Keratinocyte (primary cell): ENCODE measurements at regions not wholly inside any gene's neighbourhood (a gene's known extent, or its start where the extent isn't known, plus 50 kb on each side); places are given as distances from the start of the nearest gene placed in this dataset.

ENCODE experiments used
- DNase-seq: peaks from one replicate; pipeline ENCODE4 v3.0.0-alpha.2; 2011; ENCODE audit warnings: low read depth, missing footprints, low spot score
- FAIRE-seq: peaks from 2 replicates; lab custom pipeline; 2011; peaks lifted over from hg19 to GRCh38; lab: Jason Lieb, UNC
- H2AFZ ChIP-seq: 2 replicates; pipeline ENCODE4 v1.6.0; 2012; ENCODE audit warnings: low read length, control low read depth, inconsistent platforms; ENCODE audit not compliant: control insufficient read depth
- H3K27ac ChIP-seq: 2 replicates; pipeline ENCODE4 v1.5.1; 2011; ENCODE audit warnings: low read length; ENCODE audit not compliant: control insufficient read depth, insufficient read depth
- H3K27me3 ChIP-seq: 3 replicates; pipeline ENCODE4 v1.6.0; 2011; ENCODE audit warnings: low read length; ENCODE audit not compliant: control insufficient read depth, insufficient read depth; ENCODE audit errors: extremely low read depth
- H3K36me3 ChIP-seq, 2 experiments: 2 replicates in 1 of 2; 3 replicates in 1 of 2; pipeline ENCODE4 v1.5.1; 2011; ENCODE audit warnings: low read length in 2 of 2, mild to moderate bottlenecking in 1 of 2; ENCODE audit not compliant: control insufficient read depth in 2 of 2, insufficient read depth in 2 of 2; ENCODE audit errors: extremely low read depth in 1 of 2
- H3K4me1 ChIP-seq: 3 replicates; pipeline ENCODE4 v1.5.1; 2011; ENCODE audit warnings: low read length; ENCODE audit not compliant: control insufficient read depth, insufficient read depth; ENCODE audit errors: extremely low read depth
- H3K4me2 ChIP-seq: 3 replicates; pipeline ENCODE4 v1.6.0; 2011; ENCODE audit warnings: low read depth, low read length; ENCODE audit not compliant: control insufficient read depth, insufficient read depth; ENCODE audit errors: extremely low read depth
- H3K4me3 ChIP-seq, 3 experiments: fragments of 200-600 bp in 1 of 3; sonication (generic) in 1 of 3; 2 replicates in 2 of 3; 3 replicates in 1 of 3; pipeline ENCODE4 v1.5.1; 2011 to 2016; ENCODE audit warnings: low read length in 3 of 3, mild to moderate bottlenecking in 3 of 3, control low read depth in 2 of 3, inconsistent platforms in 1 of 3, low read depth in 1 of 3, mixed read lengths in 1 of 3, mixed run types in 1 of 3, moderate library complexity in 1 of 3; ENCODE audit not compliant: control insufficient read depth in 2 of 3, insufficient read depth in 2 of 3; ENCODE audit errors: extremely low read depth in 1 of 3
- H3K79me2 ChIP-seq: 2 replicates; pipeline ENCODE4 v1.6.0; 2012; ENCODE audit warnings: low read length; ENCODE audit not compliant: control insufficient read depth, insufficient read depth
- H3K9ac ChIP-seq: 3 replicates; pipeline ENCODE4 v1.6.0; 2011; ENCODE audit warnings: low read length; ENCODE audit not compliant: control insufficient read depth, insufficient read depth; ENCODE audit errors: extremely low read depth
- H3K9me1 ChIP-seq: 3 replicates; pipeline ENCODE4 v1.6.0; 2011; ENCODE audit warnings: low read length; ENCODE audit not compliant: control insufficient read depth, insufficient read depth; ENCODE audit errors: extremely low read depth
- H3K9me3 ChIP-seq: 2 replicates; pipeline ENCODE4 v1.5.1; 2012; ENCODE audit warnings: low read depth, low read length; ENCODE audit not compliant: control insufficient read depth
- H4K20me1 ChIP-seq: 3 replicates; pipeline ENCODE4 v1.6.0; 2011; ENCODE audit warnings: low read length; ENCODE audit not compliant: control insufficient read depth, insufficient read depth; ENCODE audit errors: extremely low read depth
- EZH2 ChIP-seq: IDR thresholded peaks from one replicate; pipeline ENCODE4 v1.6.1; 2012; ENCODE audit warnings: inconsistent platforms, mild to moderate bottlenecking, low read length, moderate library complexity
- dilution Hi-C: fragments of 300-500 bp; cut with MboI; formaldehyde crosslinking; loops from one replicate; pipeline ENCODE4 v1.7.0; 2020; ENCODE audit warnings: low sequenced_read_pairs; ENCODE audit not compliant: extremely low pct_ligation_motif_present
- TF ChIP-seq, protein P1 (sequence below), 3 experiments: IDR thresholded peaks in 1 of 3; conservative IDR thresholded peaks in 1 of 3; optimal IDR thresholded peaks in 1 of 3; 2 replicates in 2 of 3; 3 replicates in 1 of 3; pipeline versions ENCODE3 to v1.5.1; 2011; ENCODE audit warnings: low read length in 3 of 3, mild to moderate bottlenecking in 3 of 3, moderate library complexity in 2 of 3, control low read depth in 1 of 3, inconsistent platforms in 1 of 3; ENCODE audit not compliant: insufficient read depth in 2 of 3; ENCODE audit errors: extremely low read depth in 1 of 3

- no peak overlapping the region for H3K9ac ChIP-seq
- H3K9me1 ChIP-seq = no peaks in the 10 kb centered on the region
- H3K27me3 ChIP-seq = no peaks in the 10 kb centered on the region
- TF ChIP-seq, protein P1, sequence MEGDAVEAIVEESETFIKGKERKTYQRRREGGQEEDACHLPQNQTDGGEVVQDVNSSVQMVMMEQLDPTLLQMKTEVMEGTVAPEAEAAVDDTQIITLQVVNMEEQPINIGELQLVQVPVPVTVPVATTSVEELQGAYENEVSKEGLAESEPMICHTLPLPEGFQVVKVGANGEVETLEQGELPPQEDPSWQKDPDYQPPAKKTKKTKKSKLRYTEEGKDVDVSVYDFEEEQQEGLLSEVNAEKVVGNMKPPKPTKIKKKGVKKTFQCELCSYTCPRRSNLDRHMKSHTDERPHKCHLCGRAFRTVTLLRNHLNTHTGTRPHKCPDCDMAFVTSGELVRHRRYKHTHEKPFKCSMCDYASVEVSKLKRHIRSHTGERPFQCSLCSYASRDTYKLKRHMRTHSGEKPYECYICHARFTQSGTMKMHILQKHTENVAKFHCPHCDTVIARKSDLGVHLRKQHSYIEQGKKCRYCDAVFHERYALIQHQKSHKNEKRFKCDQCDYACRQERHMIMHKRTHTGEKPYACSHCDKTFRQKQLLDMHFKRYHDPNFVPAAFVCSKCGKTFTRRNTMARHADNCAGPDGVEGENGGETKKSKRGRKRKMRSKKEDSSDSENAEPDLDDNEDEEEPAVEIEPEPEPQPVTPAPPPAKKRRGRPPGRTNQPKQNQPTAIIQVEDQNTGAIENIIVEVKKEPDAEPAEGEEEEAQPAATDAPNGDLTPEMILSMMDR (optimal IDR thresholded peaks at IDR 0.05 in 1 of 3, IDR thresholded peaks at IDR 0.05 in 1 of 3, conservative IDR thresholded peaks at IDR 0.05 in 1 of 3; ENCODE audit: extremely low read depth in 1 of 3, insufficient read depth in 2 of 3, low read length in 3 of 3) = no peak
- no peak for TF ChIP-seq EZH2
- H3K4me2 ChIP-seq = no peak overlapping the region
- dilution Hi-C loops = no loop called here
- no peak overlapping the region for H2AFZ ChIP-seq
- DNase-seq (no peak), FAIRE-seq (no peak)
- no peak overlapping the region for H3K27ac ChIP-seq
- no peaks in the 10 kb centered on the region for H3K36me3 ChIP-seq
- no peaks in the 10 kb centered on the region for H3K79me2 ChIP-seq
- no peaks in the 10 kb centered on the region for H4K20me1 ChIP-seq
- H3K4me1 ChIP-seq = no peaks in the 10 kb centered on the region
- no peaks in the 10 kb centered on the region for H3K9me3 ChIP-seq
- H3K4me3 ChIP-seq = no peak overlapping the region
Measured at GRCh38 chr11:128343135-128343514, 244.2 kb downstream of the ETS1 start.

- FAIRE-seq (no peak), DNase-seq (no peak)
- no peaks in the 10 kb centered on the region for H3K36me3 ChIP-seq
- no peaks in the 10 kb centered on the region for H3K4me1 ChIP-seq
- no peaks in the 10 kb centered on the region for H3K9me3 ChIP-seq
- no peak overlapping the region for H3K4me3 ChIP-seq
- H2AFZ ChIP-seq = no peak overlapping the region
- no peaks in the 10 kb centered on the region for H3K27me3 ChIP-seq
- H4K20me1 ChIP-seq = no peaks in the 10 kb centered on the region
- H3K9ac ChIP-seq = no peak overlapping the region
- H3K4me2 ChIP-seq = no peak overlapping the region
- no peak overlapping the region for H3K27ac ChIP-seq
- no peaks in the 10 kb centered on the region for H3K79me2 ChIP-seq
- no peak for TF ChIP-seq EZH2
- TF ChIP-seq, protein P1 (optimal IDR thresholded peaks at IDR 0.05 in 1 of 3, IDR thresholded peaks at IDR 0.05 in 1 of 3, conservative IDR thresholded peaks at IDR 0.05 in 1 of 3; ENCODE audit: extremely low read depth in 1 of 3, insufficient read depth in 2 of 3, low read length in 3 of 3) = no peak
- dilution Hi-C loops = no loop called here
- H3K9me1 ChIP-seq = no peaks in the 10 kb centered on the region
Measured at GRCh38 chr11:128342511-128343134, 244.7 kb downstream of the ETS1 start.
